Naive thymus-derived CD4-positive, alpha-beta T cell (primary cell): ENCODE measurements at regions not wholly inside any gene's neighbourhood (a gene's known extent, or its start where the extent isn't known, plus 50 kb on each side); places are given as distances from the start of the nearest gene placed in this dataset.

Source experiments
- ATAC-seq: fragments of 150-1000 bp; cut with Tn5 transposase; 2 replicates; pipeline ENCODE4 v1.10.0; 2021; ENCODE audit warnings: mild to moderate bottlenecking, moderate library complexity
- CTCF ChIA-PET: fragments of 350-600 bp; sonication (Branson Sonifier 250); formaldehyde crosslinking; loops from one replicate; lab custom pipeline; 2021; ENCODE audit warnings: antibody characterized with exemption; lab: Charles Lee
- POLR2A ChIA-PET: fragments of 350-600 bp; sonication (Branson Sonifier 250); formaldehyde crosslinking; loops from one replicate; lab custom pipeline; 2021; ENCODE audit warnings: antibody characterized with exemption, inconsistent platforms; lab: Charles Lee
- DNase-seq, 9 donors: peaks; one replicate each; pipeline versions ENCODE4 v3.0.0 to v3.0.0-alpha.2; 2020 to 2022; ENCODE audit warnings: mixed read lengths in 1 of 9
- H3K27ac ChIP-seq: one replicate; pipeline ENCODE4 v1.7.0; 2013; ENCODE audit warnings: mild to moderate bottlenecking, low read depth, low read length, moderate library complexity
- H3K27me3 ChIP-seq, 2 donors: one replicate each; pipeline ENCODE4 v1.7.0; 2013; ENCODE audit warnings: low read length in 2 of 2, mild to moderate bottlenecking in 2 of 2, moderate library complexity in 2 of 2; ENCODE audit not compliant: control insufficient read depth in 2 of 2, insufficient read depth in 2 of 2
- H3K36me3 ChIP-seq, 3 experiments: 1 replicate in 2 of 3; 2 replicates in 1 of 3; pipeline ENCODE4 v1.7.0; 2013; ENCODE audit warnings: low read length in 3 of 3, mild to moderate bottlenecking in 3 of 3, moderate library complexity in 1 of 3; ENCODE audit not compliant: insufficient read depth in 3 of 3, control insufficient read depth in 2 of 3
- H3K4me1 ChIP-seq, 2 donors: one replicate each; pipeline ENCODE4 v1.7.0; 2013; ENCODE audit warnings: low read length in 2 of 2, mild to moderate bottlenecking in 2 of 2, moderate library complexity in 1 of 2; ENCODE audit not compliant: control insufficient read depth in 2 of 2, insufficient read depth in 2 of 2
- H3K4me3 ChIP-seq: 2 replicates; pipeline ENCODE4 v1.7.0; 2013; ENCODE audit warnings: mild to moderate bottlenecking, low read length
- H3K9me3 ChIP-seq, 3 experiments: 1 replicate in 2 of 3; 2 replicates in 1 of 3; pipeline ENCODE4 v1.7.0; 2013; ENCODE audit warnings: low read length in 3 of 3; ENCODE audit not compliant: control insufficient read depth in 2 of 3
- H3K27ac Mint-ChIP-seq, 9 donors: one replicate each; pipeline ENCODE4 v1.8.0; 2020 to 2022; ENCODE audit warnings: mixed read lengths in 9 of 9, mild to moderate bottlenecking in 8 of 9, moderate library complexity in 5 of 9, inconsistent platforms in 2 of 9
- H3K27me3 Mint-ChIP-seq, 5 donors: one replicate each; pipeline ENCODE4 v1.8.0; 2021 to 2022; ENCODE audit warnings: mixed read lengths in 5 of 5, mild to moderate bottlenecking in 1 of 5
- H3K36me3 Mint-ChIP-seq, 5 donors: one replicate each; pipeline ENCODE4 v1.8.0; 2020 to 2022; ENCODE audit warnings: mixed read lengths in 5 of 5, mild to moderate bottlenecking in 3 of 5, inconsistent platforms in 1 of 5
- H3K4me1 Mint-ChIP-seq, 7 donors: one replicate each; pipeline ENCODE4 v1.8.0; 2020 to 2022; ENCODE audit warnings: mixed read lengths in 7 of 7, mild to moderate bottlenecking in 3 of 7, inconsistent platforms in 1 of 7
- H3K4me3 Mint-ChIP-seq, 10 donors: one replicate each; pipeline ENCODE4 v1.8.0; 2020 to 2022; ENCODE audit warnings: mild to moderate bottlenecking in 10 of 10, mixed read lengths in 10 of 10, moderate library complexity in 6 of 10, inconsistent platforms in 2 of 10
- H3K9me3 Mint-ChIP-seq, 11 donors: one replicate each; pipeline ENCODE4 v1.8.0; 2020 to 2022; ENCODE audit warnings: mixed read lengths in 11 of 11, mild to moderate bottlenecking in 4 of 11, inconsistent platforms in 1 of 11, moderate library complexity in 1 of 11
- intact Hi-C, 2 donors: fragments of 100-400 bp; cut with micrococcal nuclease; formaldehyde crosslinking; loops; one replicate each; pipeline ENCODE4 v1.15.1; 2023

GRCh38 chr22:48137640-48138039 lies 1375.2 kb downstream of the TBC1D22A start:
- ATAC-seq (no peak), DNase-seq (no peak)
- CTCF ChIA-PET = no interaction called here
- H3K4me3 ChIP-seq = no peak overlapping the region
- peaks cover 0 to 2% (median 0%) of the 10 kb centered on the region in 11 donors for H3K9me3 Mint-ChIP-seq
- H3K27ac Mint-ChIP-seq = no peak overlapping the region
- no peaks in the 10 kb centered on the region for H3K9me3 ChIP-seq
- H3K4me1 Mint-ChIP-seq = peaks cover 0 to 11% (median 5%) of the 10 kb centered on the region in 7 donors
- no peaks in the 10 kb centered on the region for H3K36me3 Mint-ChIP-seq
- H3K4me1 ChIP-seq = no peaks in the 10 kb centered on the region
- no peaks in the 10 kb centered on the region for H3K36me3 ChIP-seq
- POLR2A ChIA-PET = no interaction called here
- H3K27me3 Mint-ChIP-seq = peaks cover 0 to 11% (median under 1%) of the 10 kb centered on the region in 5 donors
- no peaks in the 10 kb centered on the region for H3K27me3 ChIP-seq
- no peak overlapping the region for H3K4me3 Mint-ChIP-seq
- intact Hi-C loops = no loop called here
- no peak overlapping the region for H3K27ac ChIP-seq

DNA sequence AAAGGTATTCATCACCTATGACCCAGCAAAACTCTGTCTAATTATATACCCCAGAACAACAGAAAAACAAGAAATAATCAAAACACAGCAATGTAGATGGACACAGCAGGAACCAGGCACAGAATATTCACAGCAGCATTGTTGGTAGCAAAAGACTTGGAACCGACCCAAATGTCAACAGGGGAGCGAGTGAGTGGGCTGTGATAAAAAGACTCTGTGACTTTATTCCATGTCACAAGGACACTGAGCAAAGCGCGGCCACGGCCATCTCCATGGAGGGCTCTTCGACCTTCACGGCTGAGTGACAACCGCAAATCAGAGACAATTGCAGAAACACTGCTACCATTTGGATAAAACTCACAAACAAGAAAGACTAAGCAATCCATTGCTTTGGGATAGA lies 1373.1 kb downstream of the TBC1D22A start:
- Mint-ChIP-seq H3K9me3 (peaks cover 0 to 3% (median 0%) of the 10 kb centered on the region in 11 donors), H3K4me3 (no peak overlapping the region), H3K36me3 (no peaks in the 10 kb centered on the region), H3K27ac (no peak overlapping the region), H3K27me3 (peaks cover 5 to 17% (median 13%) of the 10 kb centered on the region in 5 donors), H3K4me1 (peaks cover 0 to 11% (median 5%) of the 10 kb centered on the region in 7 donors)
- Histone ChIP-seq H3K9me3 (no peaks in the 10 kb centered on the region), H3K4me1 (no peaks in the 10 kb centered on the region), H3K4me3 (no peak overlapping the region), H3K27me3 (no peaks in the 10 kb centered on the region), H3K27ac (no peak overlapping the region), H3K36me3 (no peaks in the 10 kb centered on the region)
- DNase-seq = no peak
- intact Hi-C loops = no loop called here
- ChIA-PET CTCF (no interaction called here), POLR2A (no interaction called here)
- ATAC-seq = no peak

DNA sequence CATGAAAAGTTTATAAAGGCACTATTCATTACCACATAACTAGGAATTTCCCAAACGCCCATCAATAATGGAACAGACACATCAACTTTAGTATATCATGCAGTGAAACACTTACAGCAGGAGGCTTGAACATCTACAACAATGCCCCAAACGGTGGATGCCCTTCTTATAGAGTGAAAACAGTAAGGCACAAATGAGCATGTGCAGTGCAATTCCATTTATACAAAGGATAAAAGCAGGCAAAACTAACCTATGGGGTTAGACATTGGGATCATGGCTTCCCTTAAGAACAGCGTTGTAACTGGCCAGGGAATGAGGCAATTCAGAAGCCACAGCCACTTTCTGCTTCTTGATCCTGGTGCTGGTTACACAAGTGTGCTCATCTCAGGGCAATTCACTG lies 1363.0 kb downstream of the TBC1D22A start:
- Histone ChIP-seq H3K27me3 (no peaks in the 10 kb centered on the region), H3K36me3 (no peaks in the 10 kb centered on the region), H3K4me1 (no peaks in the 10 kb centered on the region), H3K27ac (no peak overlapping the region), H3K4me3 (no peak overlapping the region), H3K9me3 (no peaks in the 10 kb centered on the region)
- H3K27ac Mint-ChIP-seq = no peak overlapping the region
- no peaks in the 10 kb centered on the region for H3K36me3 Mint-ChIP-seq
- peaks cover 6 to 28% (median 20%) of the 10 kb centered on the region in 5 donors for H3K27me3 Mint-ChIP-seq
- H3K4me3 Mint-ChIP-seq = no peak overlapping the region
- CTCF ChIA-PET = no interaction called here
- H3K4me1 Mint-ChIP-seq = no peaks in the 10 kb centered on the region
- ATAC-seq (no peak), DNase-seq (no peak)
- H3K9me3 Mint-ChIP-seq = peaks cover 0 to 9% (median 0%) of the 10 kb centered on the region in 11 donors
- intact Hi-C loops = no loop called here
- POLR2A ChIA-PET = no interaction called here

DNA sequence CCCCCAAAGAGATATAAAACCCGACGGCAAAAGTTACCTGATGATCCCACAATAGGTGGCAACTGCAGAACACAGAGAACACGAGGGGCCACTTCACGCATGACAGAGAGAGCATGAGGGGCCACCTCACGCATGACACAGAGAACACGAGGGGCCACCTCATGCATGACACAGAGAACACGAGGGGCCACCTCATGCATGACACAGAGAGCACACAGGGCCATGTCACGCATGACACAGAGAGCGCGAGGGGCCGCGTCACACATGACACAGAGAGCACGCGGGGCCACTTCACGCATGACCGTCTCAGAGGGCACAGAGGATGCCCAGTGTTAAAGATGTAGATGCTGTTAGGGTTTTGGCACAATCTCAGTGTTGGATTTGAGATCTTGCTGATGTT lies 1359.5 kb downstream of the TBC1D22A start:
- ChIA-PET CTCF (no interaction called here), POLR2A (no interaction called here)
- Mint-ChIP-seq H3K27me3 (peaks cover 6 to 44% (median 32%) of the 10 kb centered on the region in 5 donors), H3K4me3 (no peak overlapping the region), H3K27ac (no peak overlapping the region), H3K4me1 (peaks cover 0 to 7% (median 0%) of the 10 kb centered on the region in 7 donors), H3K9me3 (peaks cover 0 to 18% (median 3%) of the 10 kb centered on the region in 11 donors), H3K36me3 (no peaks in the 10 kb centered on the region)
- Histone ChIP-seq H3K4me3 (no peak overlapping the region), H3K36me3 (no peaks in the 10 kb centered on the region), H3K27me3 (no peaks in the 10 kb centered on the region), H3K27ac (no peak overlapping the region), H3K9me3 (no peaks in the 10 kb centered on the region), H3K4me1 (no peaks in the 10 kb centered on the region)
- intact Hi-C loops = no loop called here
- ATAC-seq (no peak), DNase-seq (no peak)

DNA sequence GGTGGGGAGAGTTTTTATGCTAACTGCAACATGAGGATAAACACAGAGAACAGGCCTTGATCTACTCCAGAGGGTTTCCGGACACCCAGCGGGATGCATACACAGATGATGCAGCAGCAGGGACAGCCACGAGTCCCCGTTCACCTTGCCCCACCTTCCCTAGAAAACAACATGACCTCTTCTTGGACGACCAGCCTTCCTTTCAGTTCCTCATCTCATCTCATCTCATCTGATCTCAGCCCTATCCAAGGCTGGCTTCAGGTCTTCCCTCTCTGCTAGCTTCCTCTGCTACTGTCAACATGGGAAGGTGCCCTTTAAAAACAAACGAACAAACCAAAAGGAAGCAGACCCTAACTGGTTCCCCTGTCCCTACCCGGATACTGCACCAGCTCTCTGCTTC lies 1356.2 kb downstream of the TBC1D22A start:
- H3K4me3 Mint-ChIP-seq = no peak overlapping the region
- ChIA-PET CTCF (no interaction called here), POLR2A (no interaction called here)
- Histone ChIP-seq H3K4me3 (no peak overlapping the region), H3K36me3 (no peaks in the 10 kb centered on the region), H3K4me1 (no peaks in the 10 kb centered on the region), H3K27me3 (no peaks in the 10 kb centered on the region), H3K27ac (no peak overlapping the region), H3K9me3 (no peaks in the 10 kb centered on the region)
- H3K27ac Mint-ChIP-seq = peak overlapping the region in 1 of 9 donors; percentile 47
- no peaks in the 10 kb centered on the region for H3K36me3 Mint-ChIP-seq
- peaks cover 0 to 7% (median 0%) of the 10 kb centered on the region in 7 donors for H3K4me1 Mint-ChIP-seq
- DNase-seq = no peak
- no peak for ATAC-seq
- intact Hi-C loops = no loop called here
- peaks cover 0 to 18% (median 4%) of the 10 kb centered on the region in 11 donors for H3K9me3 Mint-ChIP-seq
- peaks cover 8 to 60% (median 29%) of the 10 kb centered on the region in 5 donors for H3K27me3 Mint-ChIP-seq

- Histone ChIP-seq H3K27me3 (no peaks in the 10 kb centered on the region), H3K4me1 (no peaks in the 10 kb centered on the region), H3K36me3 (no peaks in the 10 kb centered on the region), H3K4me3 (no peak overlapping the region), H3K27ac (no peak overlapping the region), H3K9me3 (no peaks in the 10 kb centered on the region)
- ChIA-PET CTCF (no interaction called here), POLR2A (no interaction called here)
- ATAC-seq (no peak), DNase-seq (no peak)
- Mint-ChIP-seq H3K27me3 (peaks cover 8 to 58% (median 25%) of the 10 kb centered on the region in 5 donors), H3K27ac (no peak overlapping the region), H3K4me1 (peaks cover 0 to 13% (median 0%) of the 10 kb centered on the region in 7 donors), H3K36me3 (no peaks in the 10 kb centered on the region), H3K9me3 (peaks cover 0 to 11% (median 4%) of the 10 kb centered on the region in 11 donors), H3K4me3 (no peak overlapping the region)
- intact Hi-C loops = no loop called here
Observed at GRCh38 chr22:48116871-48117270, 1354.4 kb downstream of the TBC1D22A start.

GRCh38 chr22:48112687-48113521 lies 1350.5 kb downstream of the TBC1D22A start:
- Mint-ChIP-seq H3K27ac (no peak overlapping the region), H3K27me3 (peaks cover 8 to 24% (median 11%) of the 10 kb centered on the region in 5 donors), H3K9me3 (peaks cover 0 to 13% (median 4%) of the 10 kb centered on the region in 11 donors), H3K36me3 (peaks cover 0 to 2% (median 0%) of the 10 kb centered on the region in 5 donors), H3K4me3 (no peak overlapping the region), H3K4me1 (peaks cover 0 to 6% (median 0%) of the 10 kb centered on the region in 7 donors)
- Histone ChIP-seq H3K27ac (no peak overlapping the region), H3K9me3 (peaks cover 0 to 3% (median 0%) of the 10 kb centered on the region in 3 experiments), H3K36me3 (no peaks in the 10 kb centered on the region), H3K4me3 (no peak overlapping the region), H3K4me1 (no peaks in the 10 kb centered on the region), H3K27me3 (no peaks in the 10 kb centered on the region)
- ATAC-seq = no peak
- no peak for DNase-seq
- ChIA-PET CTCF (no interaction called here), POLR2A (no interaction called here)
- intact Hi-C loops = no loop called here
